ENCODE measurements at regions not wholly inside any gene's neighbourhood (a gene's known extent, or its start where the extent isn't known, plus 50 kb on each side); places are given as distances from the start of the nearest gene placed in this dataset.

DNA sequence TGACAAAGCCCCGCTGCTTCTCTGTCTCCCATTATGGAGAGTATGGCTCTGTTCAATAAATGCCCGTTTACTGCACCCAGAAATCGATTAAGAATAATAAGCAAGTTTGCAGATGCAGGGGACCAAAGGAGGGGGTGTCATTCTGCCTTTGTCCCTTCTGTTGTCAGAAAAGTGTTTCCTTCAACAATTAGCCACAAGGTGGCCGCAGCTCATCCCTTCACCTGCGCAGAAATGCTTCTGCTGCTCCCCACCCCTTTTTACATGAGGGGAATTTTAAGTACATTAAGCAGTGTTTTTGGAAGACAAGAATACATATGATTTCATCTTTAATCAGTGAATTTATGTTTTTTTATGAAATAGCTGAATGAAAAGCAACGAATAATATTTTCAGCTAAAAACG is 175.6 kb upstream of the ARX start:
- CTCF ChIA-PET, result no interaction called here
- DNase-seq (ENCODE audit: extremely low spot score), result no peak
- TF ChIP-seq, protein P1, sequence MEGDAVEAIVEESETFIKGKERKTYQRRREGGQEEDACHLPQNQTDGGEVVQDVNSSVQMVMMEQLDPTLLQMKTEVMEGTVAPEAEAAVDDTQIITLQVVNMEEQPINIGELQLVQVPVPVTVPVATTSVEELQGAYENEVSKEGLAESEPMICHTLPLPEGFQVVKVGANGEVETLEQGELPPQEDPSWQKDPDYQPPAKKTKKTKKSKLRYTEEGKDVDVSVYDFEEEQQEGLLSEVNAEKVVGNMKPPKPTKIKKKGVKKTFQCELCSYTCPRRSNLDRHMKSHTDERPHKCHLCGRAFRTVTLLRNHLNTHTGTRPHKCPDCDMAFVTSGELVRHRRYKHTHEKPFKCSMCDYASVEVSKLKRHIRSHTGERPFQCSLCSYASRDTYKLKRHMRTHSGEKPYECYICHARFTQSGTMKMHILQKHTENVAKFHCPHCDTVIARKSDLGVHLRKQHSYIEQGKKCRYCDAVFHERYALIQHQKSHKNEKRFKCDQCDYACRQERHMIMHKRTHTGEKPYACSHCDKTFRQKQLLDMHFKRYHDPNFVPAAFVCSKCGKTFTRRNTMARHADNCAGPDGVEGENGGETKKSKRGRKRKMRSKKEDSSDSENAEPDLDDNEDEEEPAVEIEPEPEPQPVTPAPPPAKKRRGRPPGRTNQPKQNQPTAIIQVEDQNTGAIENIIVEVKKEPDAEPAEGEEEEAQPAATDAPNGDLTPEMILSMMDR (IDR thresholded peaks at IDR 0.05; ENCODE audit: control extremely low read depth, extremely low read depth, low read depth, missing control alignments), result no peak
- POLR2A ChIA-PET, result no interaction called here

DNA sequence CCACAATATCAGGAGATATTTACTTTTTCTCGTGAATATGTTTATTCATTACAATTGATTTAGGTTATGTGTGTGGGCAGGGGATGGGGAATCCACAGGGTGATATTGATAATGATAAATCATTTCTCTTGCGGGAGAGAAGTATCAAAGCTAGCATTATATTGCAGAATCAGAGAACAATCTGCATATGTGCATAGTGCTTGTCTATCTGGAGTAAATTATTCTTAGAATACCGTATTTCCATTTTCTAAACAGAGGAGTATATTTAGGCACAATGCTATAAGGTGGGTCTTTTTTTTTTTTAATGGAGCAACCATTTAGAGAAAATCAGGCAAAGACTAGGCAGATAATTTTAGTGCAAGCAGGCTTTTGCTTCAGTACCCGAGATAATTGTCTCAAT is 166.0 kb upstream of the ARX start:
- ChIA-PET CTCF (no interaction called here), POLR2A (no interaction called here)
- TF ChIP-seq, protein P1 (IDR thresholded peaks at IDR 0.05; ENCODE audit: control extremely low read depth, extremely low read depth, low read depth, missing control alignments), result no peak
- DNase-seq (ENCODE audit: extremely low spot score), result no peak

DNA sequence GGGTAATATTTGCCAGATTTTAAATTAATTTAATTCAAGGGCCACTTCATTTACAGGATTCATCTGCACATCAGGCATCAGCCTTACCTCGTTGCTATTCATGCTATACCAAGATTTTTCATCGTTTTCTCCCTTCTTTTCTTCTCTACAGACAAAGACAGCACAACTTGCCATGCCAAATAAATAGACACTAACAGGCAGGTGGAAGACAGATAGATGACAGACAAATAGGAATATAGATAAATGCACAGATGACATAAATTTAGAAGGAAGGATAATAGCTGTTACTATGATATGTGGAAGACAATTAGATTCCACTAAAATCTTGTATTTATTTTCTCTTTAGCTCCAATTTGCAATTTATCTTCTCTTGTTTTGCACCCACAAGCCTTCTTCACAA is 164.5 kb upstream of the ARX start:
- ChIA-PET CTCF (no interaction called here), POLR2A (no interaction called here)
- TF ChIP-seq, protein P1 (IDR thresholded peaks at IDR 0.05; ENCODE audit: control extremely low read depth, extremely low read depth, low read depth, missing control alignments), result no peak
- DNase-seq (ENCODE audit: extremely low spot score), result no peak

DNA sequence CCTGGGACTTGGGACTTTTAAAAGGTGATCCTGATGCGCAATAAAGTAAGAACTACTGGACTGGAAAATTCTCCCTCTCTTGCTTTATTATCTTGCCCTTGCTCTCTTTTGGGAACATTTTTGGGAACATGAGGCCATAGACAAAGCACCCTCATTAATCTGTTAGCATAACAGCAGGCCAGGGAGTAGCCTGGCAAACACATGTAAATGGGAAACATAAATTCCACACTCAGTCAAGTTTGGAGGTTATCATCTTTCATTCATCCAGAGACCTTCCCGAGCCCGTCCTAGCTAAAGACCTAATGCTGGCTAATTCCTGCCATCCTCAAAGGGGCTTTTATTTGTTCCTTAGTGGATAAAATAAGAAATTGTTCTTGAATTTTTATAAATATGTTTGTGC is 162.8 kb upstream of the ARX start:
- ChIA-PET CTCF (interaction anchor here (1.1 kb wide), 1 partner anchor 8 kb away, joined by 3 read pairs; no protein-coding TSS in a partner anchor), POLR2A (no interaction called here)
- no peak for DNase-seq (ENCODE audit: extremely low spot score)
- TF ChIP-seq, protein P1 (IDR thresholded peaks at IDR 0.05; ENCODE audit: control extremely low read depth, extremely low read depth, low read depth, missing control alignments), result no peak

DNA sequence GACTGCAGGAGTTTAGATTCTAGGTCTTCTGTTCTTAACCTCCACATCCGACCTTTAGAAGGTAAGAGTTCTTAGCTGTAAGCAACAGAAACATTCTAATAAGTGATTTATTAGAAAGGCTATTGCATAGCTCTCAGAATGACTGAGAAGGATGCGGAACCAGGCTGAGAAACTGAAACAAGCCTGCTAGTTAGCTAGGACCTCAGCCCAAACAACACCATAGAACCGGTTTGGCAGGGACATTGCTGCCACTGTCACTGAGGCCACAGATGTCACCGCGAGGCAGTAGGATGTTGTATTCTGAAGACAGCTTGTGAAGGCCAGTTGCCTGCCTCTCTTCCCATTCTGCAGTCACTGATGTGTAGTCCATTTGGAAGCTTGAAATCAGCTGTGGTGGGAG is 160.0 kb upstream of the ARX start:
- CTCF ChIA-PET, result interaction anchor here (1.2 kb wide), 1 partner anchor 32 kb away, joined by 3 read pairs; no protein-coding TSS in a partner anchor
- POLR2A ChIA-PET, result no interaction called here
- TF ChIP-seq, protein P1 (IDR thresholded peaks at IDR 0.05; ENCODE audit: control extremely low read depth, extremely low read depth, low read depth, missing control alignments), result no peak
- peak; percentile 6 for DNase-seq (ENCODE audit: extremely low spot score)

DNA sequence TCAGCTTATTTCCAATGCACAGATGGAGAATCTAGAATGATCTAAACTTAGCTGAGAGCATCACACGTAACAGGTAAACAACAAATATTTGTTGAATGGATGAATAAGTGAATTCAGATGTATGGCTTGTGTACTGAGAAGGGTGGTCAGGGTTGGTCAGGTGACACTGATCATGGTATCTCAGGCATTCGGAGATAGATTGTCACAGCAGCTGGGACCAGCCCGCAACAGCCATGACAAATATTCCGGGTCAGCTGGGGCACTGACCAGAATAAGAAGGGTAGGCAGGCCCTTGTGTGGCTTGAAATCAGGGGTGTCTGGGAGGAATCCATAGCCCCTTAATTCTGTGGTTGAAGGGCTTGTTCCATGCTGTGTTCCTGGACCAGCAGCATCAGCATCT is 159.4 kb upstream of the ARX start:
- ChIA-PET POLR2A (no interaction called here), CTCF (interaction anchor here (1.1 to 1.2 kb wide), 2 partner anchors 10 to 31 kb away, joined by 3 to 4 read pairs; no protein-coding TSS in a partner anchor)
- TF ChIP-seq, protein P1 (IDR thresholded peaks at IDR 0.05; ENCODE audit: control extremely low read depth, extremely low read depth, low read depth, missing control alignments), result no peak
- no peak for DNase-seq (ENCODE audit: extremely low spot score)

DNA sequence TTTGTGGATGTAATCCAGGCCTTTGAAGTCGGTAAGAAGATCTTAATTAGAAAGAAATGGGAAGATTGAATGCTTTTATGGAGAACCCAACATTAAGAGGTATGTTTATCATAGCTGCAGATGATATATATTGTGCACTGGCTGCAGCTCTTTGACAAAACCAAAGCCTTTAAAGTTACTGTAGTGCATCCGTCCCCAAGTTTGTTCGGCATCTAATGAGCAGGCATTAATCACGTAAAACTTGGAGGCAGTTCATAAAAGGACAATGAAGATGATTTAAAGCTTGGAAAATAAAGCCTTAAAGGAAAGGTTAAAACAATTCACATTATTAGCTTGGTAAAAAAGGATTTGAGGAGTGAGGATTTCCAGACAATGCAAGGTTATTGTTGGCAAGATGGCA is 150.8 kb upstream of the ARX start:
- TF ChIP-seq, protein P1 (IDR thresholded peaks at IDR 0.05; ENCODE audit: control extremely low read depth, extremely low read depth, low read depth, missing control alignments), result no peak
- POLR2A ChIA-PET, result no interaction called here
- DNase-seq (ENCODE audit: extremely low spot score), result no peak
- CTCF ChIA-PET, result interaction anchor here (1.1 kb wide), 1 partner anchor 22 kb away, joined by 7 read pairs; no protein-coding TSS in a partner anchor

All from GM10248 (cell line).